ENCODE measurements at regions not wholly inside any gene's neighbourhood (a gene's known extent, or its start where the extent isn't known, plus 50 kb on each side); places are given as distances from the start of the nearest gene placed in this dataset.

- Mint-ChIP-seq H3K27me3 (ENCODE audit: insufficient read depth, low read depth, poor library complexity) (peaks cover 1% of the 10 kb centered on the region), H3K4me1 (no peaks in the 10 kb centered on the region), H3K9me3 (no peaks in the 10 kb centered on the region), H3K4me3 (no peak overlapping the region), H3K27ac (no peak overlapping the region), H3K36me3 (ENCODE audit: low read depth) (no peaks in the 10 kb centered on the region)
- H3K27me3 ChIP-seq (ENCODE audit: insufficient read depth), result no peaks in the 10 kb centered on the region
- no peak for ATAC-seq
- H3K36me3 ChIP-seq (ENCODE audit: insufficient read depth), result no peaks in the 10 kb centered on the region
- no peak overlapping the region for H3K4me2 ChIP-seq
- no peaks in the 10 kb centered on the region for H3K79me2 ChIP-seq (replicated peaks; ENCODE audit: insufficient read depth)
- no peak overlapping the region for H3K4me3 ChIP-seq
- no peaks in the 10 kb centered on the region for H3K9me2 ChIP-seq (ENCODE audit: insufficient read depth)
- DNase-seq (ENCODE audit: low spot score), result no peak
- no peak overlapping the region for H3K27ac ChIP-seq (ENCODE audit: low read depth)
- H2AFZ ChIP-seq, result no peak overlapping the region
- H4K20me1 ChIP-seq (replicated peaks; ENCODE audit: insufficient read depth), result no peaks in the 10 kb centered on the region
- TF ChIP-seq POLR2AphosphoS5 (IDR thresholded peaks at IDR 0.05; ENCODE audit: low read depth) (no peak), EZH2phosphoT487 (IDR thresholded peaks at IDR 0.05; ENCODE audit: unreplicated experiment) (no peak), ZNF331 (CRISPR knock-in tag; IDR thresholded peaks at IDR 0.05; ENCODE audit: low read depth) (no peak), CTCF (conservative IDR thresholded peaks at IDR 0.05; ENCODE audit: low read depth in 2 of 2) (no peak)
- no peaks in the 10 kb centered on the region for H3F3A ChIP-seq (replicated peaks; ENCODE audit: low read depth)
- no peaks in the 10 kb centered on the region for H3K4me1 ChIP-seq (ENCODE audit: insufficient read depth)
These were observed 219.7 kb upstream of the FGF13 start for GRCh38 chrX:138931212-138931611.

GRCh38 chrX:138930583-138930945, 219.0 kb upstream of the FGF13 start:
- H3K4me3 Mint-ChIP-seq, result no peak overlapping the region
- no peaks in the 10 kb centered on the region for H3K36me3 Mint-ChIP-seq (ENCODE audit: low read depth)
- H3F3A ChIP-seq (replicated peaks; ENCODE audit: low read depth), result no peaks in the 10 kb centered on the region
- no peaks in the 10 kb centered on the region for H3K79me2 ChIP-seq (replicated peaks; ENCODE audit: insufficient read depth)
- H3K4me1 Mint-ChIP-seq, result no peaks in the 10 kb centered on the region; the same call in 2 of the 3 replicates
- H3K4me3 ChIP-seq, result no peak overlapping the region
- H3K9me2 ChIP-seq (ENCODE audit: insufficient read depth), result no peaks in the 10 kb centered on the region
- H3K27me3 Mint-ChIP-seq (ENCODE audit: insufficient read depth, low read depth, poor library complexity), result peaks cover 1% of the 10 kb centered on the region
- no peaks in the 10 kb centered on the region for H4K20me1 ChIP-seq (replicated peaks; ENCODE audit: insufficient read depth)
- no peaks in the 10 kb centered on the region for H3K36me3 ChIP-seq (ENCODE audit: insufficient read depth)
- ATAC-seq (no peak), DNase-seq (ENCODE audit: low spot score) (no peak)
- no peak overlapping the region for H3K27ac ChIP-seq (ENCODE audit: low read depth)
- H3K4me2 ChIP-seq, result no peak overlapping the region
- no peak overlapping the region for H3K27ac Mint-ChIP-seq
- H3K9me3 Mint-ChIP-seq, result no peaks in the 10 kb centered on the region
- H2AFZ ChIP-seq, result no peak overlapping the region
- no peaks in the 10 kb centered on the region for H3K4me1 ChIP-seq (ENCODE audit: insufficient read depth)
- H3K27me3 ChIP-seq (ENCODE audit: insufficient read depth), result no peaks in the 10 kb centered on the region
- TF ChIP-seq ZNF331 (CRISPR knock-in tag; IDR thresholded peaks at IDR 0.05; ENCODE audit: low read depth) (no peak), POLR2AphosphoS5 (IDR thresholded peaks at IDR 0.05; ENCODE audit: low read depth) (no peak), REST (IDR thresholded peaks at IDR 0.05; ENCODE audit: unreplicated experiment) (no peak), JUNB (IDR thresholded peaks at IDR 0.05; ENCODE audit: unreplicated experiment) (no peak), CREB1 (CRISPR knock-in tag; IDR thresholded peaks at IDR 0.05; ENCODE audit: low read depth) (no peak), EZH2 (IDR thresholded peaks at IDR 0.05; ENCODE audit: low read depth, unreplicated experiment) (no peak), CTCF (conservative IDR thresholded peaks at IDR 0.05; ENCODE audit: low read depth in 2 of 2) (no peak), ZNF114 (CRISPR knock-in tag; IDR thresholded peaks at IDR 0.05) (no peak), EZH2phosphoT487 (IDR thresholded peaks at IDR 0.05; ENCODE audit: unreplicated experiment) (no peak), NANOG (IDR thresholded peaks at IDR 0.05; ENCODE audit: borderline replicate concordance) (no peak), ETS1 (IDR thresholded peaks at IDR 0.05) (no peak)
